Glomerular visceral epithelial cell (primary cell): ENCODE measurements at regions not wholly inside any gene's neighbourhood (a gene's known extent, or its start where the extent isn't known, plus 50 kb on each side); places are given as distances from the start of the nearest gene placed in this dataset.

Experiments used
- DNase-seq: peaks from one replicate; pipeline ENCODE4 v3.0.0-alpha.2; 2016; ENCODE audit errors: extremely low spot score

- DNase-seq = no peak
Measured at GRCh38 chr13:67713571-67713970, 483.4 kb upstream of the PCDH9 start.

GRCh38 chr13:67696775-67697174, 466.6 kb upstream of the PCDH9 start:
- no peak for DNase-seq

GRCh38 chr13:67664502-67664901, 434.4 kb upstream of the PCDH9 start:
- DNase-seq = no peak

- no peak for DNase-seq
Measured at GRCh38 chr13:67662997-67663396, 432.9 kb upstream of the PCDH9 start.

DNA sequence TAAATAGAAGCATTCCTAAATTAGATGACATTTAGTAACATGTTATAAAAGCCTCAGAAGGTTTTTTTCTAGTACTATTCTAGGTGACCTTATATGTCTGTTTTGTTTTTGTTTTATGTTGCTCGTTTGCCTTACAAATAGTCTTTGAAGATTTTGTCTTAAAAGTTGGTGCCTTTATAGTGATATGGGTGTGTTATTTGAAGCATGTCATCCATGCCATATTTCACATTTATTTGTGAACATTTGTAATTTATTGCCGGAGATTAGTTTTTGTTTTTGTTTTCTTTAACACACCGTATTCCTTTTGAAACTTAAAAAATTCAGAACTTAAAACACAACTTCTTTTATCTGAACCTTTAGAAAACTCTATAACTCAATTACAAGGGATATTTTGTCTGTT, 422.8 kb upstream of the PCDH9 start:
- no peak for DNase-seq

DNA sequence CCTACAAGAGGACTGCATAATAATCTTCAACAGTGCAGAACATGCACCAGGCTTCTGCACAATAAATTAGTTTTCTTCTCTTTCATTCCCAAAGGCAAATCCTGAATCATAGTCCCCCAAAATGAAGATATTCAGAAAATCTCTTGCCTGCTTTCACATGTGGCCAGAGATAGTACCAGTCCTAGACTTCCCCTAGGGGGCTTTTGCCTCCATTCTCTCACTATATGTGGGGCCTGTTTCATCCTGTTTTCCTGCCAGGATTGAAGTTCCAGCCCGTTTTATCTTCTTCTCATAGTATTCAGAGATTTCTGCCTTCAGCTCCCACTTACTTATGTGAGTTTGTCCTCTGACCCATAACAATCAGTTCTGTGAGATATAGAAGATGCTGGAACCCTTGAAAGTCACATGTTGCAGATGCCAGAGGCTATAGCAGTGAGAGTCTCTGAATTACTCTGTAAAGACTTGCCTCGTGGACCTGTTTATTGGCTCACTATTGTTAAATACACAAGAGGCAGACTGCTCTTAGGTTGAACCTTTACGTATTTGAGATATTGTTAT, 421.9 kb upstream of the PCDH9 start:
- no peak for DNase-seq

GRCh38 chr13:67650471-67650870, 420.3 kb upstream of the PCDH9 start:
- DNase-seq = no peak

DNA sequence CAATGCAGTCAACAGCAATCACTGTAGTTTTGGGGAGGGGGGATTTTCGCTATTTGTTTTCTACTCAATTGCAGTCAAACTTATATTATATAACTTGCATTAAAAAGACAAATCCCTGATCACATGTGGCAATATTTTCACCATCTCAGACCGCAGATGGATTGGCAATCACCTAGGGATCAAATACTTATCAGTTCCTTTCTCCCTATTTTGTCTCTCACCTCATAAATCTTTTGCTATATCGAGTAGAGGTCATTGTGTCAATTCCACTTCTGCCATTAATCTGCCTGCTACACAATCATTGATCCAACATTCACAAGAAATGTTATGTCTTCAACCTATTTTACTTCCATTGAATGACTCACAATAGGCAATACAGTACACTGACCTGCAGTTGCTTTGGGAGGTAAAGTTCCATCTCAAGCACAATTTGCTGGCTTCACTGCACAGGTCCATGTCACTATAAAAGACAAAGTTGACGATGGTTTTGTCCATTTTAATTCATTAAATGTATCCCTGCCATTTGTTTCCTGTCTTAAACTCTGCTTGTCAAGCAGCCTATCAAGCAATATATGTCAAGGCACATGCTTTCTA, 415.8 kb upstream of the PCDH9 start:
- DNase-seq = no peak

GRCh38 chr13:67643516-67644055, 413.4 kb upstream of the PCDH9 start:
- DNase-seq = no peak

DNA sequence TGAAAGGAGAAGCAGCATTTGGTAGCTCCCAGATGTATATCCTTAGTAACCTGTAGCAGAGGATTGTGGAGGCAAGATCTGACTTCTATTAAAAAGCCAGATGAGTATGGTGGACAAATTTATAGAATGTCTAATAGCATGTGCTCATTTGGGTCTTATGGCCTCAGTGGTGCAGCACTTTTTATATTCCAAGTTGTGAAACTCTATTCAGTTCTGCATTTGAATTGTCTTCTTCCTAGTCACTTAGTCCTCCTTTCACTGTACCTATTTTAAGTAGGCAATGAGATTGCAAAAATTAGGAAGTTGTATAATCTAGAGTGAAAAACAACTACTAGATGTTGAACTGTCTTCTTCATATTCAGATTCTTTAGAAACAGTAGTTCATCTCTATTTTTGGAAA, 412.5 kb upstream of the PCDH9 start:
- DNase-seq = no peak

DNA sequence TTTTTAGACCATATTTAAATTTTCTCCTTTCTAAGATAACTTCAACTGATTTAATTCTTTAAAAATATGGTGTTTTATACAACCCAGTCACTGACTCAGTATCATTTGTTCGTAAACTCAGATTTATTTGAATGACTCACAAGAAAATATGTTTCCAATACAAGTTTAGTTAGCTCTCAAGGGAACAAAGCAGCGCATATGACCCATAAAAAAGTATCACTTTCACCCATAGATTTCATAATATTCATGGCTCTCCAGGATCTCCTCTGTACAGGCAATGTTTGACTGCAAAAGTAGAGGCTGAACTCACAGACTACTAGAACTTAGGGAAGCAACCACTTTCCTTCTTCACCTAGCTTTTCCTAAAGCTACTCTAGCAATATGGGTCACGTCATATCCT, 405.6 kb upstream of the PCDH9 start:
- no peak for DNase-seq

DNA sequence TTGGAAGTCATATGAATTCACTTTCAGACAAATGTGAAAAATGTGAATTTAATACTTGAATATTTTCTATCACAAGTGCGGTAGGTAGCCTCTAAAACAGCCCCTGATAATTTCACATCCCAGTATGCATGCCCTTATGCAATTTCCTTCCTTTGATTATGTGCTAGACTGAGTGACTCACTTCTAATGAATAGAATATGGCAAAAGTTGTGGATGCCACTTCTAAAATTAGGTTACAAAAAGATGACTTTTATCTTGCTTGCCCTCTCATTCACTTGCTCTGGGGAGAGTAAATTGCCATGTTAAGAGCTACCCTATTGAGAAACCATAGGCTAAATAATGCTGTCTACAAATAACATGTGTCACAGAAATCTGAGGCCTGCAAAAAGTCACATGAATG, 402.5 kb upstream of the PCDH9 start:
- no peak for DNase-seq

GRCh38 chr13:67630640-67631039, 400.5 kb upstream of the PCDH9 start:
- no peak for DNase-seq

DNA sequence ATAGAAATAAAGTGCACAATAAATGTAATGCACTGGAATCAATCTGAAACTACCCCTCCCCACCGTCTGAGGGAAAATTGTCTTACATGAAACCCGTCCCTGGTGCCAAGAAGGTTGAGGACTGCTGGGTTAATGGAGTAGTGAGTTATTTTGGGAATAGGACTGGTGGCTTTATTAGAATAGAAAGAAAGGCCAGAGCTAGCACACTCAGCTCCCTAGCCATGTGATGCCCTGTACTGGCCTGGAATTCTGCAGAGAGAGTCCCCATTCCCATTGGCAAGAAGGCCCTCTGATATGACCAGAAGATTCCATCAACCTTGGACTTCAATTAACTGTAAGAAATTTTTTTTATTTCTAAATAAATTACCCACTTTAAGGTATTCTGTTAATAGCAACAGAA, 393.5 kb upstream of the PCDH9 start:
- no peak for DNase-seq

- DNase-seq = peak; percentile 16
Measured at GRCh38 chr13:67620665-67621064, 390.5 kb upstream of the PCDH9 start.

DNA sequence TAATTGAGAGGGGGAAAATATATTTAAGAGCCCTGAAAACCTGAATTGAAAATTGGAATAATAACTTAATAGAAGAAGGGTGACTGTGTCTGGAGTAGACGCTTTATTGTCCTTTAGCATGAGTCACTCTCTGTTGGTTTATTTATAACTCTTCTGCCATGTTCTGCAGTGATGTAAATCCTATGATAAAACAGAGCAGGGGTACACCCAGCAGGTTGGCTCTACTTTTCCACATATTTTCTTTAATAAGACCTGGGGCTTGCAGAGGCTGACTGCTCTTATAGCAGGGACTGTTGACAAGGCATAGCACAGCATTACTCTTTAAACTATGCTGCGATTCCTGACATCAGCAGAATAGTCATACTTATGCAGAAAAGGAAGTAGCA, 389.9 kb upstream of the PCDH9 start:
- DNase-seq = peak; percentile 27

DNA sequence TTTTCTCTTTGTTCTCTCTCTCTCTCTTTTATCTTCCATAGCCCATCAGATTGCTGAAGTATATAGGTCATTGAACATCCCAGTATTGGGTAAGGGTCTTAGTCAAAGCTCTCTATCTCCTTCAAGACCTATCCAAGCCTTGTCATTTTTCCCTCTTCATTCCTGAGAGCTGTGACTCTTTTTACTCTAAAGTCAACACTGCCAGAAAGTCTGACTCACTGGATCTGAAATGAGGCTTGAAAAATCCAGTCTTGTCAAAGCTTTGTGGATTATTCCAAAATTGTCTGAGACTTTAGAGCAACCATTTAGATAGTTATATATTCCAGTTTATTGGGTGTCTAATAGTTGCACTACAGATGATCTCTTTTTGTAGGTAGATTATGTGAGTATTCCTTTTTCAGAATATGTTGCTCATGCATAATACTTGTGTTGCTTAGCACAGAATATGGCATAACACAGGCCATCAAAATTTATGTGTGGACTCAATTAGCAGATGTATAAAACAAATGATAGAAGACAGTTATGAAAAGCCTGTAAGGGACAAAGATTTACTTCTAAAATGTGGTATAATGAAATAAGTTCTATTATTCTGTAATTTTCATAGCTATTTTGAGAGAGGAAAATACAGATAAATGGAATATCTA, 389.3 kb upstream of the PCDH9 start:
- DNase-seq = peak; percentile 29

DNA sequence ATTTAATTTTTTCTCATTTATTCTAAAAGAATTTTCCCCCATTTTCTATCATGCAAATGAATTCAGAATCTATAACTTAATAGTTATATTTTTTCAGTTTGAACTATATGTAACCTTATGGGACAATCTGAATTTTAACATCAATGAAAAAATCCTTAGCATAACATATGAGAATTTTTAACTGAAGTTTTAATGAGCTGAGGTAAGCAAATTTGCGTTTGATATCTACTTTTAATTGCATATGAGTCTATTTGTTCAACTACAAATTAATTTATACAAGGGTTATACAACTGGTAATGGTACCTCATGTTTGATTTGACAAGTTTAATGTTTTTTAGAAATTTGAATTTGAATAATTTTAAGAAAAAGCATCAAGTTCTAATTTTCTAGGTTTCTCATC, 384.4 kb upstream of the PCDH9 start:
- DNase-seq = no peak

DNA sequence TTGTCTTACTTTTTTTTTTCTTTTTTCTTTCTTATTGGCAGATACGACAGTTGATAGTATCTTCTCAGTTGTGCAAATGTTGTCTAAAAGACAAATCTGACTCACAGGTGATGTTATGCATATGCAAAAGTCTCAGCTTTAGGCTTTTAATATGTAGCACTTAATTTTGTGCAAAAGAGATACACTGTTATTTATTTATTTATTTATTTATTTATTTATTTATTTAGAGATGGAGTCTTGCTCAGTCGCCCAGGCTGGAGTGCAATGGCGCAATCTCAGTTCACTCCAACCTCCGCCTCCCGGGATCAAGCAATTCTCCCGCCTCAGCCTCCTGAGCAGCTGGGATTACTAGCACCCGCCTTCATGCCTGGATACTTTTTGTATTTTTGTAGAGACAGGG, 383.9 kb upstream of the PCDH9 start:
- no peak for DNase-seq

DNA sequence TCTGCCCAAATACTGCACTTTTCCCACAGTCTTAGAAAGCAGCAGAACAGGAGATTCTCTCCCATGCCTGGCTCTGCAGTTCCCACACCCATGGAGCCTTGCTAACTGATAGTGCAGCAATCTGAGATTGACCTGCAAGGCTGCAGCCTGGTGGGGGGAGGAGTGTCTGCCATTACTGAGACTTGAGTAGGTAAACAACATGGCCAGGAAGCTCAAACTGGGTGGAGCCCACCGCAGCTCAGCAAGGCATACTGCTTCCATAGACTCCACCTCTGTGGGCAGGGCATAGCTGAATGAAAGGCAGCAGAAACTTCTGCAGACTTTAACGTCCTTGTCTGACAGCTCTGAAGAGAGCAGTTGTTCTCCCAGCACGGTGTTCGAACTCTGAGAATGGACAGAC, 358.5 kb upstream of the PCDH9 start:
- DNase-seq = no peak

- DNase-seq = no peak
Measured at GRCh38 chr13:67577361-67577760, 347.2 kb upstream of the PCDH9 start.

GRCh38 chr13:67574320-67575233, 344.4 kb upstream of the PCDH9 start:
- peak; percentile 67 for DNase-seq
